HG03469 (cell line): ENCODE measurements at regions not wholly inside any gene's neighbourhood (a gene's known extent, or its start where the extent isn't known, plus 50 kb on each side); places are given as distances from the start of the nearest gene placed in this dataset.
"Not testable (repeated sequence)": the region's sequence is repeated elsewhere in the genome, so short reads cannot be mapped to it uniquely, and the experiment has no call there.

Experiments
- ATAC-seq: cut with Tn5 transposase; IDR thresholded peaks from one replicate; pipeline ENCODE4 v1.9.1; 2021; ENCODE audit warnings: mild to moderate bottlenecking, moderate library complexity, moderate number of reproducible peaks; ENCODE audit not compliant: unreplicated experiment

- ATAC-seq, result not testable (repeated sequence)
These were observed 203.2 kb downstream of the SNCAIP start for GRCh38 chr5:122515210-122515609.

- peak; percentile 50 for ATAC-seq
These were observed 203.8 kb downstream of the SNCAIP start for GRCh38 chr5:122515709-122516431.

GRCh38 chr5:122516432-122516743 lies 204.4 kb downstream of the SNCAIP start:
- no peak for ATAC-seq

- ATAC-seq, result no peak
These were observed 205.1 kb downstream of the SNCAIP start for GRCh38 chr5:122517091-122517490.

- no peak for ATAC-seq
These were observed 211.7 kb downstream of the SNCAIP start for GRCh38 chr5:122523776-122524175.

- no peak for ATAC-seq
These were observed 215.5 kb downstream of the SNCAIP start for GRCh38 chr5:122527547-122527946.

GRCh38 chr5:122532035-122532434 lies 220.0 kb downstream of the SNCAIP start:
- ATAC-seq, result no peak

- ATAC-seq, result no peak
These were observed 221.8 kb downstream of the SNCAIP start for GRCh38 chr5:122533825-122534224.

GRCh38 chr5:122534829-122535228 lies 222.8 kb downstream of the SNCAIP start:
- ATAC-seq, result no peak

- ATAC-seq, result no peak
These were observed 229.4 kb downstream of the SNCAIP start for GRCh38 chr5:122541388-122541787.

- no peak for ATAC-seq
These were observed 228.9 kb upstream of the SNX2 start for GRCh38 chr5:122545986-122546385.

GRCh38 chr5:122547219-122547618 lies 227.7 kb upstream of the SNX2 start:
- no peak for ATAC-seq

GRCh38 chr5:122547669-122548068 lies 227.2 kb upstream of the SNX2 start:
- ATAC-seq, result no peak

GRCh38 chr5:122559676-122560075 lies 215.2 kb upstream of the SNX2 start:
- ATAC-seq, result no peak

- no peak for ATAC-seq
These were observed 213.7 kb upstream of the SNX2 start for GRCh38 chr5:122561209-122561608.

GRCh38 chr5:122565331-122565730 lies 209.5 kb upstream of the SNX2 start:
- no peak for ATAC-seq

- no peak for ATAC-seq
These were observed 198.4 kb upstream of the SNX2 start for GRCh38 chr5:122576256-122577016.

GRCh38 chr5:122581629-122582028 lies 193.3 kb upstream of the SNX2 start:
- no peak for ATAC-seq

GRCh38 chr5:122584411-122585300 lies 190.2 kb upstream of the SNX2 start:
- no peak for ATAC-seq

GRCh38 chr5:122585371-122585770 lies 189.5 kb upstream of the SNX2 start:
- ATAC-seq, result no peak

- ATAC-seq, result no peak
These were observed 188.5 kb upstream of the SNX2 start for GRCh38 chr5:122586351-122586750.
